OCI-LY1 (cell line): ENCODE measurements at regions not wholly inside any gene's neighbourhood (a gene's known extent, or its start where the extent isn't known, plus 50 kb on each side); places are given as distances from the start of the nearest gene placed in this dataset.

ENCODE experiments used
- H2AFZ ChIP-seq: fragments of 200-600 bp; sonication (generic), shearing (Covaris generic); 2 replicates; pipeline ENCODE4 v1.6.0; 2014; ENCODE audit warnings: antibody characterized with exemption, mild to moderate bottlenecking, low read length
- H3F3A ChIP-seq: fragments of 200-600 bp; sonication (generic), shearing (Covaris generic); 2 replicates; pipeline ENCODE4 v1.6.0; 2014; ENCODE audit warnings: mild to moderate bottlenecking, antibody characterized with exemption, low read length, moderate library complexity; ENCODE audit not compliant: insufficient read depth
- H3K27ac ChIP-seq: fragments of 200-600 bp; sonication (generic); 2 replicates; pipeline ENCODE4 v1.5.1; 2014; ENCODE audit warnings: low read length, mixed run types, mild to moderate bottlenecking, low read depth; ENCODE audit not compliant: poor library complexity, severe bottlenecking
- H3K27me3 ChIP-seq: fragments of 200-600 bp; sonication (generic); 2 replicates; pipeline ENCODE4 v1.6.0; 2014; ENCODE audit warnings: antibody characterized with exemption, mild to moderate bottlenecking, low read length, moderate library complexity; ENCODE audit not compliant: insufficient read depth
- H3K36me3 ChIP-seq: fragments of 200-600 bp; sonication (generic); 2 replicates; pipeline ENCODE4 v1.6.1; 2014; ENCODE audit warnings: mild to moderate bottlenecking, antibody characterized with exemption, low read length, moderate library complexity, mixed read lengths; ENCODE audit not compliant: insufficient read depth
- H3K4me1 ChIP-seq: fragments of 200-600 bp; sonication (generic); 2 replicates; pipeline ENCODE4 v1.5.1; 2014; ENCODE audit warnings: mild to moderate bottlenecking, low read length, moderate library complexity; ENCODE audit not compliant: insufficient read depth, severe bottlenecking
- H3K4me2 ChIP-seq: fragments of 200-600 bp; sonication (generic), shearing (Covaris generic); 2 replicates; pipeline ENCODE4 v1.6.1; 2014; ENCODE audit warnings: low read length
- H3K4me3 ChIP-seq: fragments of 200-600 bp; sonication (generic); 2 replicates; pipeline ENCODE4 v1.5.1; 2014; ENCODE audit warnings: low read length, low read depth, mild to moderate bottlenecking, mixed read lengths; ENCODE audit not compliant: poor library complexity, severe bottlenecking
- H3K79me2 ChIP-seq: fragments of 200-600 bp; shearing (Covaris generic); 2 replicates; pipeline ENCODE4 v1.6.1; 2016; ENCODE audit warnings: mixed run types, low read length, mixed read lengths; ENCODE audit not compliant: insufficient read depth
- H3K9ac ChIP-seq: fragments of 200-600 bp; sonication (generic), shearing (Covaris generic); 2 replicates; pipeline ENCODE4 v1.6.1; 2014; ENCODE audit warnings: mild to moderate bottlenecking, low read length, mixed read lengths
- H3K9me2 ChIP-seq: fragments of 200-600 bp; sonication (generic), shearing (Covaris generic); 2 replicates; pipeline ENCODE4 v1.6.1; 2014; ENCODE audit warnings: low read depth, mild to moderate bottlenecking, low read length, mixed read lengths
- H3K9me3 ChIP-seq: fragments of 200-600 bp; shearing (Covaris generic); 2 replicates; pipeline ENCODE4 v1.6.1; 2014; ENCODE audit warnings: low read length, mixed read lengths
- H4K20me1 ChIP-seq: fragments of 200-600 bp; sonication (generic), shearing (Covaris generic); 2 replicates; pipeline ENCODE4 v1.6.0; 2016; ENCODE audit warnings: mild to moderate bottlenecking, low read length; ENCODE audit not compliant: insufficient read depth
- EZH2 ChIP-seq: fragments of 200-600 bp; sonication (generic), shearing (Covaris generic); IDR thresholded peaks from 2 replicates; pipeline ENCODE4 v1.8.0; 2017; ENCODE audit warnings: borderline replicate concordance, mixed run types, mild to moderate bottlenecking, antibody characterized with exemption, low read length, moderate library complexity, mixed read lengths
- TF ChIP-seq, protein P1 (sequence below): fragments of 200-600 bp; sonication (generic), shearing (Covaris generic); IDR thresholded peaks from 2 replicates; pipeline ENCODE4 v1.5.1; 2017; ENCODE audit warnings: mild to moderate bottlenecking, antibody characterized with exemption, low read length, moderate library complexity, mixed read lengths

DNA sequence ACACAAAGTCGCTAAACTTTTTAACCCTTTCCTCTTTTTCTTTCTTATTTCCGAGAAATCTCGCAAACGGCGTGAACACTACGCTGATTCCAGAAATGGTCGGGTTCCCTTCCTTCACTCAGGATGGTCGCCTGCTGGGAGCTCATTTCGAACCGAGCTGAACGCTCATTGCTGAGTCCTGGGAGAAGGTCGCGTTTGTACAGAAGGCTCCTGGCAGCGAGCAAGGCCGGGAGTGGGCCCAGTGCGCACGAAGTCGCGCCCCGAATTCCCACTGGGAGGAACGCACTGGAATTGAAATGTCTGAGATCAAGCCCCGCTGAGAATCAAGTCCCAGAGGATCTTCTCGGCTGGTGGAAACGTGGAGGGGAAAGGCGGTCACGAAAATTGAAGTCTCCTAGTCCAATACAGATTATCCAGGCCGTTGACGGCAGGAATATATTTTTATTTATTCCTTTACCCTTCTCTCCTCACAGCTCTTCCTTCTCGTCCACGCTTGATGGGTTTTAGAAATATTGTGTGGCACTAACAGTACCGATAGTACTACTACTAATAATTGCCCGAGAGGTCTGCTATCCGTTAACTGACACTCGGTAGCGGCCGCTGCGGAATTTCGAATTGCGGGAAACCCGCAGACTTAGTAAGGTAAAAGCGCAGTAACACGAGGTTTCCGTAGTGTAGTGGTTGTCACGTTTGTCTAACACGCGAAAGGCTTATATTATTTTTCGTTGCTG lies 207.2 kb upstream of the ZNF184 start:
- H3K36me3 ChIP-seq = no peaks in the 10 kb centered on the region
- no peak overlapping the region for H3K27ac ChIP-seq
- no peaks in the 10 kb centered on the region for H3K79me2 ChIP-seq
- no peak overlapping the region for H3K9ac ChIP-seq
- H3K9me3 ChIP-seq = no peaks in the 10 kb centered on the region
- no peak for TF ChIP-seq EZH2
- TF ChIP-seq, protein P1, sequence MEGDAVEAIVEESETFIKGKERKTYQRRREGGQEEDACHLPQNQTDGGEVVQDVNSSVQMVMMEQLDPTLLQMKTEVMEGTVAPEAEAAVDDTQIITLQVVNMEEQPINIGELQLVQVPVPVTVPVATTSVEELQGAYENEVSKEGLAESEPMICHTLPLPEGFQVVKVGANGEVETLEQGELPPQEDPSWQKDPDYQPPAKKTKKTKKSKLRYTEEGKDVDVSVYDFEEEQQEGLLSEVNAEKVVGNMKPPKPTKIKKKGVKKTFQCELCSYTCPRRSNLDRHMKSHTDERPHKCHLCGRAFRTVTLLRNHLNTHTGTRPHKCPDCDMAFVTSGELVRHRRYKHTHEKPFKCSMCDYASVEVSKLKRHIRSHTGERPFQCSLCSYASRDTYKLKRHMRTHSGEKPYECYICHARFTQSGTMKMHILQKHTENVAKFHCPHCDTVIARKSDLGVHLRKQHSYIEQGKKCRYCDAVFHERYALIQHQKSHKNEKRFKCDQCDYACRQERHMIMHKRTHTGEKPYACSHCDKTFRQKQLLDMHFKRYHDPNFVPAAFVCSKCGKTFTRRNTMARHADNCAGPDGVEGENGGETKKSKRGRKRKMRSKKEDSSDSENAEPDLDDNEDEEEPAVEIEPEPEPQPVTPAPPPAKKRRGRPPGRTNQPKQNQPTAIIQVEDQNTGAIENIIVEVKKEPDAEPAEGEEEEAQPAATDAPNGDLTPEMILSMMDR = no peak
- H3K27me3 ChIP-seq = no peaks in the 10 kb centered on the region
- H3K4me1 ChIP-seq = no peaks in the 10 kb centered on the region
- no peak overlapping the region for H3K4me3 ChIP-seq
- no peaks in the 10 kb centered on the region for H4K20me1 ChIP-seq
- H3K4me2 ChIP-seq = no peak overlapping the region
- no peaks in the 10 kb centered on the region for H3F3A ChIP-seq
- H2AFZ ChIP-seq = no peak overlapping the region
- no peaks in the 10 kb centered on the region for H3K9me2 ChIP-seq

DNA sequence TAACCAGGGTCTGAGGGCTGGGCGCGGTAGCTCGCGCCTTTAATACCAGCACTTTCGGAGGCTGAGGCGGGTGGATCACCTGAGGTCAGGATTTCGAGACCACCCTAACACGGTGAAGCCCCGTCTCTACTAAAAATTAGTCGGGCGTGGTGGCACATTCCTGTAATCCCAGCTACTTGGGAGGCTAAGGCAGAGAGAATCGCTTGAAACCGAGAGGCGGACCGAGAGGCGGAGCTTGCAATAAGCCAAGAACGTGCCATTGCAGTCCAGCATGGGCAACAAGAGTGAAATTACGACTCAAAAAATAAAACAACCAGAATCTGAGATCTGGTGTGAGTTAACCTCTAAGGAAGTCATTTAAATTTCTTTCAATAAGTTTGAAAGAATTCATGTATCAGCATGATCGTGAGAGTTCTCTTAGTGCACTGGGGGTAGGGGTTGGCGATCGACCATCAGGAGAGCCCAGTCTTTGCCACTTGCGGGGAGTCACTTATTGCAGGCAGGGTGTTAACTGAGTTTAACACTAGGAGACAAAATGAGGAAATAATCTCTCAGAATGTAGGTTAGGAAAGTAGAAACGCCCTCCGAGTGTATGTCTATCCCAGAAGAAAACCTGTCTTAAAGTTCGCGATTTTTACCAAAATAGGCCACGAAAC lies 206.5 kb upstream of the ZNF184 start:
- no peaks in the 10 kb centered on the region for H3F3A ChIP-seq
- H2AFZ ChIP-seq = no peak overlapping the region
- H3K9me2 ChIP-seq = no peaks in the 10 kb centered on the region
- no peaks in the 10 kb centered on the region for H3K27me3 ChIP-seq
- no peak overlapping the region for H3K27ac ChIP-seq
- TF ChIP-seq EZH2 = no peak
- TF ChIP-seq, protein P1 = no peak
- H4K20me1 ChIP-seq = no peaks in the 10 kb centered on the region
- H3K36me3 ChIP-seq = no peaks in the 10 kb centered on the region
- H3K79me2 ChIP-seq = no peaks in the 10 kb centered on the region
- no peak overlapping the region for H3K9ac ChIP-seq
- no peaks in the 10 kb centered on the region for H3K9me3 ChIP-seq
- no peaks in the 10 kb centered on the region for H3K4me1 ChIP-seq
- no peak overlapping the region for H3K4me3 ChIP-seq
- no peak overlapping the region for H3K4me2 ChIP-seq

DNA sequence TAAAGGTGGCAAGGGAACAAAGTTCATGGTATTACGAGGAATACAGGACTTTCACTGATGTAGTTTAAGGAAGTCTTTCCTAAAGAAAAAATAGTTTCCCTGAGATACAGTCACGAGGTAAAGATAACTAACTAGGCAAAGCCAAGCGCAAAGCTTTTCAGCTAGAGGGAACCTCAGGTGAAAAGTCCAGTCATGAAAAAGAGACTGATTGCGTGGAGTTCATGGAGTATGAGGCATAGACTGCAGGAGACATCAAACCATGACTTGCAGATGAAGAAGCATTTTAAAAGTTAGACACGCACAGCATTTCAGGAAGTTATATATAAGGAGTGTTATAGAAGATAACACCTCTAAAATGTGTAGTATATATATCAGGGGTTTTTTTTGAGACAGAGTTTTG lies 205.6 kb upstream of the ZNF184 start:
- no peak for TF ChIP-seq EZH2
- TF ChIP-seq, protein P1 = no peak

More for the DNA sequence above, 205.6 kb upstream of the ZNF184 start:
- H3K9ac ChIP-seq = no peak overlapping the region
- H3K36me3 ChIP-seq = no peaks in the 10 kb centered on the region
- no peaks in the 10 kb centered on the region for H3K27me3 ChIP-seq
- H4K20me1 ChIP-seq = no peaks in the 10 kb centered on the region
- H3K4me3 ChIP-seq = no peak overlapping the region
- H3K79me2 ChIP-seq = no peaks in the 10 kb centered on the region
- no peaks in the 10 kb centered on the region for H3F3A ChIP-seq
- H3K9me3 ChIP-seq = no peaks in the 10 kb centered on the region
- no peak overlapping the region for H3K27ac ChIP-seq
- H3K4me2 ChIP-seq = no peak overlapping the region
- no peaks in the 10 kb centered on the region for H3K9me2 ChIP-seq
- no peaks in the 10 kb centered on the region for H3K4me1 ChIP-seq
- H2AFZ ChIP-seq = no peak overlapping the region
